T47D (cell line): ENCODE measurements at regions not wholly inside any gene's neighbourhood (a gene's known extent, or its start where the extent isn't known, plus 50 kb on each side); places are given as distances from the start of the nearest gene placed in this dataset.

Experiments used
- DNase-seq, 2 experiments: peaks; one replicate each; pipeline versions ENCODE4 v3.0.0 to v3.0.0-alpha.2; 2011 to 2012; ENCODE audit warnings: low read depth in 1 of 2, low spot score in 1 of 2
- JUND ChIP-seq: IDR thresholded peaks from 2 replicates; pipeline ENCODE4 v1.6.1; 2012; ENCODE audit warnings: low read depth
- in situ Hi-C: cut with HindIII; loops from 2 replicates; pipeline ENCODE4 v1.10.0; 2016; ENCODE audit warnings: low sequenced_read_pairs, low pct_unique_long_range_greater_than_20kb

GRCh38 chr4:121451310-121451709 lies 70.5 kb upstream of the QRFPR start:
- TF ChIP-seq JUND: no peak
- DNase-seq: no peak
- in situ Hi-C loops: no loop called here

- in situ Hi-C loops: no loop called here
- no peak for DNase-seq
- no peak for TF ChIP-seq JUND
These were observed 68.6 kb upstream of the QRFPR start for GRCh38 chr4:121449416-121449815.

- in situ Hi-C loops: no loop called here
- DNase-seq: no peak
- no peak for TF ChIP-seq JUND
These were observed 67.4 kb upstream of the QRFPR start for GRCh38 chr4:121448231-121448630.

- DNase-seq: no peak
- in situ Hi-C loops: no loop called here
- no peak for TF ChIP-seq JUND
These were observed 58.9 kb upstream of the QRFPR start for GRCh38 chr4:121439669-121440068.
